Upper lobe of right lung (tissue), 1 donor: ENCODE measurements at regions not wholly inside any gene's neighbourhood (a gene's known extent, or its start where the extent isn't known, plus 50 kb on each side); places are given as distances from the start of the nearest gene placed in this dataset.

Experiments used
- ATAC-seq: fragments of 200-7000 bp; cut with Tn5 transposase; one replicate; pipeline ENCODE4 v1.9.1; 2020; ENCODE audit warnings: mild to moderate bottlenecking, moderate library complexity
- DNase-seq: peaks from one replicate; pipeline ENCODE4 v3.0.0-alpha.2; 2020
- H3K27ac ChIP-seq: fragments of 200-600 bp; one replicate; pipeline ENCODE4 v1.8.0; 2022
- H3K27me3 ChIP-seq: fragments of 200-600 bp; one replicate; pipeline ENCODE4 v1.8.0; 2022; ENCODE audit warnings: mild to moderate bottlenecking
- H3K36me3 ChIP-seq: fragments of 200-600 bp; one replicate; pipeline ENCODE4 v1.8.0; 2022
- H3K4me1 ChIP-seq: fragments of 200-600 bp; one replicate; pipeline ENCODE4 v1.8.0; 2022
- H3K4me3 ChIP-seq: fragments of 200-600 bp; one replicate; pipeline ENCODE4 v1.8.0; 2022; ENCODE audit warnings: mild to moderate bottlenecking
- H3K9me3 ChIP-seq: fragments of 200-600 bp; one replicate; pipeline ENCODE4 v1.8.0; 2022
- CTCF ChIP-seq: fragments of 200-600 bp; IDR thresholded peaks from one replicate; pipeline ENCODE4 v1.8.0; 2022; ENCODE audit warnings: antibody characterized with exemption
- intact Hi-C: fragments of 100-400 bp; cut with DNase I; formaldehyde crosslinking; loops from one replicate; pipeline ENCODE4 v1.11.0; 2022
- donor health status: DM: no; HTN: yes; CAD: no; lungs with severe emphysema.

DNA sequence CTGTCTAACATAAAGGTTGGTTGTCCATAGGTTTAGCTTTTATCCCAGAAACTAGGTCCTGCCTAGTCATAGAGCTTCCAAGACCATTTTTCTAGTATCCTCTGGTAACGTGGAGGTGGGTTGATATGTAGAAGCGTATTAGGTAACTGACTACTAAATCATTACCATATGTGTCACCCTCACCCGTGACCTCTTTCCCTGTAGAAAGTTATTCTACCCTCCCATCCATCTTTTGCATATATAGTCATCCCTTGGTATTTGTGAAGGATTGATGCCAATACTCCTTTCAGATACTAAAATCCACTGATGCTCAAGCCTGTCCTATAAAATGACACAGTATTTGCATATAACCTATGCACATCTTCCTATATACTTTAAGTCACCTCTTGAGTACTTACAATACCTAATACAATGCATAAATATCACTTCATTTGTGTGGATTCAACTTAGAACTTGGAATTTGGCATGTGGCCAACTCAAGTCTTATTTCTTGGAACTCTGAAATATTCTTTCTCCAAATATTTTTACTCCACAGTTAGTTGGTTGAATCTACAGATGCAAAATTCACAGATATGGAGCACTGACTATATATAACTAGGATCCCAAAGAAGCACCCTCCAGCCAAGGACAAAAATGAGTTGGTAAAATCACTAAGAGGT lies 497.0 kb upstream of the TENM4 start:
- Histone ChIP-seq H3K27me3 (no peaks in the 10 kb centered on the region), H3K36me3 (no peaks in the 10 kb centered on the region), H3K9me3 (no peaks in the 10 kb centered on the region), H3K27ac (no peak overlapping the region), H3K4me1 (no peaks in the 10 kb centered on the region), H3K4me3 (no peak overlapping the region)
- ATAC-seq (no peak), DNase-seq (no peak)
- TF ChIP-seq CTCF, result no peak
- intact Hi-C loops, result no loop called here

GRCh38 chr11:79932612-79933011 lies 491.8 kb upstream of the TENM4 start:
- Histone ChIP-seq H3K36me3 (no peaks in the 10 kb centered on the region), H3K4me1 (no peaks in the 10 kb centered on the region), H3K4me3 (no peak overlapping the region), H3K27ac (no peak overlapping the region), H3K9me3 (no peaks in the 10 kb centered on the region), H3K27me3 (no peaks in the 10 kb centered on the region)
- ATAC-seq, result no peak
- TF ChIP-seq CTCF, result no peak
- intact Hi-C loops, result no loop called here
- DNase-seq, result no peak

DNA sequence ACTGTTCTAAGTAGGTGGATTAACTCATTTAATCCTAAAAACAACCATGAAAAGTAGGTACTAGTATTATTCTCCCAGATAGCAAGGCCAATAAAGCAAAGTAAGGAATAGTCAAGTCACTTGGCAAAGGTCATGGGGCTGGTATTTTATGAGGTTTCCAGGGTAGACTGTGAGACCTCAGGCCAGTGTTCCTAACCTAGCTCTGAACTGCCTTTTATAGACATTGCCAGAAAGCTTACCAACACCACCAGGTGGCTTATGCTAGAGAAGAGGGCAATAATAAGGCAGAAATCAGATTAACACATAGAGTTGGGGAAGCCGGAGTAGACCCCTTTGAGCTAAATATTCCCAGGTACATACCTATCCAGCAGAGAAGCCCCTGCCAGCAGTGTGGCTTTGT lies 490.9 kb upstream of the TENM4 start:
- H3K36me3 ChIP-seq, result no peaks in the 10 kb centered on the region
- no peak overlapping the region for H3K4me3 ChIP-seq
- DNase-seq, result no peak
- H3K4me1 ChIP-seq, result no peaks in the 10 kb centered on the region
- H3K9me3 ChIP-seq, result no peaks in the 10 kb centered on the region
- intact Hi-C loops, result no loop called here
- ATAC-seq, result no peak
- TF ChIP-seq CTCF, result no peak
- H3K27me3 ChIP-seq, result no peaks in the 10 kb centered on the region
- no peak overlapping the region for H3K27ac ChIP-seq

DNA sequence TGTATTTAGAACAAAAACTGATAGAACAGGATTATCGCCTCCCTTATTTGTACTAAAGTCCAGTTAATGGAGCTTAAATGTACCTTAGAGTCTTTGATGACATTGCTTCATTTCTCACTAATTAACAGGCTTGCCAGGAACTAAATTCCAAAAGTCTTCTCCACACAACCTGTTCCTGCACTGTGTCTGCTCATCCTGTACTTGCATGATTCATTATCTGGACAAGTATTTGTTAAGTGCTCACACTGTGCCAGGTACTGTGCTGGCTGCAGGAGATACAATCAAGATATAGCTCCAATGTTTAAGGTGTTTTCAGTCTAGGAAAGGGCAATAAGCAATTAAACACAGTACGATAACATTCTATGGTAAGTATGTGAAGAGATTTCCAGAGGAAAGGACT lies 485.9 kb upstream of the TENM4 start:
- ATAC-seq (no peak), DNase-seq (no peak)
- Histone ChIP-seq H3K27me3 (no peaks in the 10 kb centered on the region), H3K9me3 (no peaks in the 10 kb centered on the region), H3K4me3 (no peak overlapping the region), H3K36me3 (no peaks in the 10 kb centered on the region), H3K4me1 (no peaks in the 10 kb centered on the region), H3K27ac (no peak overlapping the region)
- intact Hi-C loops, result no loop called here
- no peak for TF ChIP-seq CTCF

DNA sequence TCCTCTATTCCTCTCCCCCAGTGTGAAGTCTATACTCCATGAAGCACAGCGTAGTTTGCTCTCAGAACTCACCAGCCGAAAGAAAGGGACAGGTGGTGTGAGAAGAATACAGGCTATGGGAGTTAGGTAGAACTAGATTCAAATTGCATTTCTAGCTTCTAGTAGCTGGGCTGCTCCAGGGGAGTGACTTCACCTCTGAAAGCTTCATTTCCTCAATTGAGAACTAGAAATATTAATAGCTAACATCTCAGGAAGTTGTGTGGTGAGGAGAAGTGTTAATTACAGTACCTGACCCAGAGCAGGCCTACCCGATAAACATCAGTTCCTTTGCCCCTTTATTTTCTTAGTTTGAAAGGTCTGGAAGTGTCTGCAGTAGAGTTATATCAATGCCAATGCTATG lies 484.7 kb upstream of the TENM4 start:
- H3K27me3 ChIP-seq, result no peaks in the 10 kb centered on the region
- no peak for ATAC-seq
- no peak for DNase-seq
- intact Hi-C loops, result no loop called here
- H3K4me1 ChIP-seq, result no peaks in the 10 kb centered on the region
- H3K27ac ChIP-seq, result no peak overlapping the region
- TF ChIP-seq CTCF, result no peak
- H3K4me3 ChIP-seq, result no peak overlapping the region
- no peaks in the 10 kb centered on the region for H3K9me3 ChIP-seq
- H3K36me3 ChIP-seq, result no peaks in the 10 kb centered on the region

DNA sequence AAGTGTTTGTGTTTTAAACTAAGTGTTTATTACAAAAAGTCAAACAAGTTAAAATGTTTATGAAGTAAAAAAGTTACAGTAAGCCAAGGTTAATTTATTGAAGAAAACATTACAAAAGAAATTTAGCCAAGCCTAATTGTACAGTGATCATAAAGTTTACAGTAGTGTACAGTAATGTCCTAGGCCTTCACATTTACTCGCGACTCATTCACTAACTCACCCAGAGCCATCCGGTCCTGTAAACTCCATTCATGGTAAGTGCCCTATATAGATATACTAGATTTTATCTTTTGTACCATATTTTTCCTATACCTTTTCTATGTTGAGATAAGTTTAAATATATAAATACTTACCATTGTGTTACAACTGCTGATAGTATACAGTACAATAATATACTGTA lies 481.8 kb upstream of the TENM4 start:
- ATAC-seq (no peak), DNase-seq (no peak)
- Histone ChIP-seq H3K4me3 (no peak overlapping the region), H3K36me3 (no peaks in the 10 kb centered on the region), H3K9me3 (no peaks in the 10 kb centered on the region), H3K27me3 (no peaks in the 10 kb centered on the region), H3K4me1 (no peaks in the 10 kb centered on the region), H3K27ac (no peak overlapping the region)
- no peak for TF ChIP-seq CTCF
- intact Hi-C loops, result no loop called here
